ENCODE measurements at regions not wholly inside any gene's neighbourhood (a gene's known extent, or its start where the extent isn't known, plus 50 kb on each side); places are given as distances from the start of the nearest gene placed in this dataset.

DNA sequence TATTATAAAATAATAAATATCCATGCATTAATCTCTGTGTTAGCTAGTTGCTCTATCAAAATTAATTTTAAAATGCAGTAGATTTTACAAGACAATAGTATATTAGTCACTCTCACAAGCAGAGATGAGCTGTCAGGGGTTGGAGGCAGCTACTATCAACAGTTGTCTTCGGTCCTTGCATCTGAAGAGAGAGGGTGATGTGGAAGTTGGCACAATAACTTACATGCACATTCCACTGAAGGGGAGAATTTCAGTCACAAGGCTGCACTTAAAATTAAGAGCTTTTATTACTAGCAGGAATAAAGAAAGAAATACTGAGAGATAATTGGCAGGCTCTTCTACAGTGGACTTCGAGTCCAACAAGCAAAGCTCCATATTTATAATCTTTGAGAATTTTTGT lies 166.9 kb upstream of the DCN start:
- no peak for TF ChIP-seq CTCF (IDR thresholded peaks at IDR 0.05)
- no peaks in the 10 kb centered on the region for H3K9me3 ChIP-seq
- intact Hi-C loops (cut with DNase I): no loop called here
- no peaks in the 10 kb centered on the region for H3K4me1 ChIP-seq
- H3K4me3 ChIP-seq: no peak overlapping the region
- DNase-seq: no peak
- no peaks in the 10 kb centered on the region for H3K36me3 ChIP-seq
- H3K27ac ChIP-seq: no peak overlapping the region
- ATAC-seq: no peak
- H3K27me3 ChIP-seq (ENCODE audit: low read depth): no peaks in the 10 kb centered on the region

GRCh38 chr12:91347481-91348214 lies 165.0 kb upstream of the DCN start:
- no peak for ATAC-seq
- no peak overlapping the region for H3K27ac ChIP-seq

GRCh38 chr12:91346827-91347226 lies 164.2 kb upstream of the DCN start:
- Histone ChIP-seq H3K36me3 (no peaks in the 10 kb centered on the region), H3K9me3 (no peaks in the 10 kb centered on the region), H3K4me3 (no peak overlapping the region), H3K27ac (no peak overlapping the region), H3K27me3 (ENCODE audit: low read depth) (no peaks in the 10 kb centered on the region), H3K4me1 (no peaks in the 10 kb centered on the region)
- intact Hi-C loops (cut with DNase I): no loop called here
- ATAC-seq (no peak), DNase-seq (no peak)
- no peak for TF ChIP-seq CTCF (IDR thresholded peaks at IDR 0.05)

More at GRCh38 chr12:91347481-91348214, 165.0 kb upstream of the DCN start:
- Histone ChIP-seq H3K27me3 (ENCODE audit: low read depth) (no peaks in the 10 kb centered on the region), H3K4me3 (no peak overlapping the region), H3K4me1 (no peaks in the 10 kb centered on the region), H3K9me3 (no peaks in the 10 kb centered on the region), H3K36me3 (no peaks in the 10 kb centered on the region)
- intact Hi-C loops (cut with DNase I): no loop called here
- no peak for DNase-seq
- TF ChIP-seq CTCF (IDR thresholded peaks at IDR 0.05): no peak

GRCh38 chr12:91344408-91344807 lies 161.8 kb upstream of the DCN start:
- no peak overlapping the region for H3K4me3 ChIP-seq
- no peak for ATAC-seq
- intact Hi-C loops (cut with DNase I): no loop called here
- no peaks in the 10 kb centered on the region for H3K9me3 ChIP-seq
- no peaks in the 10 kb centered on the region for H3K4me1 ChIP-seq
- no peaks in the 10 kb centered on the region for H3K27me3 ChIP-seq (ENCODE audit: low read depth)
- no peak for DNase-seq
- no peak for TF ChIP-seq CTCF (IDR thresholded peaks at IDR 0.05)
- H3K27ac ChIP-seq: no peak overlapping the region
- H3K36me3 ChIP-seq: no peaks in the 10 kb centered on the region

GRCh38 chr12:91343010-91343409 lies 160.4 kb upstream of the DCN start:
- Histone ChIP-seq H3K4me3 (no peak overlapping the region), H3K9me3 (no peaks in the 10 kb centered on the region), H3K27ac (no peak overlapping the region), H3K27me3 (ENCODE audit: low read depth) (no peaks in the 10 kb centered on the region), H3K36me3 (no peaks in the 10 kb centered on the region), H3K4me1 (no peaks in the 10 kb centered on the region)
- ATAC-seq: no peak
- DNase-seq: no peak
- intact Hi-C loops (cut with DNase I): no loop called here
- TF ChIP-seq CTCF (IDR thresholded peaks at IDR 0.05): no peak

All from lower lobe of right lung (tissue), 2 donors.